ENCODE measurements at regions not wholly inside any gene's neighbourhood (a gene's known extent, or its start where the extent isn't known, plus 50 kb on each side); places are given as distances from the start of the nearest gene placed in this dataset.

DNA sequence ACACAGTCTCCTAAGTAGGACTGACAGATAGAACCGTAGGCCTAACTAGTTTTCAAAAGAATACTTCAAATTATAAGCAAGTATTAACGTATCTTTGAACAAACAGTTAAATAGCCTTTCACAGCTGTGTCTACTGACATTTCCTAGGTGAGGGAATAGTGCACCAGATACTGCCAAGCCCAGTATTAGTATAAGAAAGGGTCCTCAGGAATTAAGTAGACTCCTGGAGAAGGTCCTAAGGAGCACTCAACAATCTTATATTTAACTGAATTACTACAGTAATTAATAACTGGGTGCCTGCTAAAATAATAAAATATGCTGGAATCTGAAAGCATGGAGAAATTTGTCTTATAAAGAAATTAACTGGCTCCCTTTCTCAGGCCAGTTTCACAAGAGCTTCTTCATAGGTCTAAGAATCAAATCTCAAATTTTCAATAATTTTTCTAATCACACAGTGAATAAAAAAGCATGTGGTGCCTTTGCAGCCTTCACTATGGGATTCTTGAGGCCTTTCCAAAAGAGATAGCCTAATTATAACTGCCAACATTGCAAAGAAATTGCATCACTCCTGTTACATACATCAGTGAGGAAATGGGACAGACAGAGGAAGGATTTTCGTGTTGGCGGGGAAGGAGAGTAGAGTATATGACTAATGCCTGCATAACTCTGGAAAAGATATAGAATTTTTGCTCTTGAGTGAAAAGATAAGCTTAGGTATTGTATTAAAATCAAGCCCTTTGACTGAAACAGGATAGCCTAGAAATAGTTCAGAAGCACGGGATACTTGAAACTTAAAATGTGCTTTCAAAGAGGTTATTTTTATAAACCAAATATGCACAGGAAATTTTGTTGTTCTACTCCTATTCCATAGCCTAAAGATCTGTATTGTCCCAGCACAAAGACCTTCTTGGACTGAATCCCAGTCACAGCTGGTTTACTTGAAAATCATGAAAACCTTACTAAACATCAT is 228.6 kb upstream of the STK17B start:
- peak; percentile 97 for DNase-seq

GRCh38 chr2:196403471-196403870 is 232.1 kb upstream of the STK17B start:
- DNase-seq = peak; percentile 77

DNA sequence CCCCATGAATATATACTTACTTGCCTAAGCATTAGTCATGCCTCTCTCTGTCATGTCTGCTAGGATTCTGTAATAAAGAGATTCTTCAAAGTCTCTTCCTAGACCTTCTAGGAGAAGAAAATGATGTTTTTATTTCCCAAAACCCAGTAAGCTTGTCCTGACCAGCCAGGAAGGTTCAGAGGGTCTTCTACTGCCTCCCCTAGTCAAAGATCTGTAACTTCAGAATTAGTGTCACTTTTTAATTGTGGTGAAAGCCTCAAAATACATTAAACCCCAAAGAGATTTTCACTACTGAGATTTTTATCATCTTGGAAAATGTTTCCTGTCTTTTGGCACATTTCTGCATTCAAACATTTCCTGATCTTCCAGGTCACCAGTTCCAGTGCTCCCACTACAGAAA is 232.9 kb upstream of the STK17B start:
- DNase-seq = peak; percentile 23

- DNase-seq = no peak
Measured at GRCh38 chr2:196407675-196408264, 231.7 kb upstream of the CCDC150 start.

GRCh38 chr2:196409376-196409775 is 230.1 kb upstream of the CCDC150 start:
- DNase-seq = no peak

DNA sequence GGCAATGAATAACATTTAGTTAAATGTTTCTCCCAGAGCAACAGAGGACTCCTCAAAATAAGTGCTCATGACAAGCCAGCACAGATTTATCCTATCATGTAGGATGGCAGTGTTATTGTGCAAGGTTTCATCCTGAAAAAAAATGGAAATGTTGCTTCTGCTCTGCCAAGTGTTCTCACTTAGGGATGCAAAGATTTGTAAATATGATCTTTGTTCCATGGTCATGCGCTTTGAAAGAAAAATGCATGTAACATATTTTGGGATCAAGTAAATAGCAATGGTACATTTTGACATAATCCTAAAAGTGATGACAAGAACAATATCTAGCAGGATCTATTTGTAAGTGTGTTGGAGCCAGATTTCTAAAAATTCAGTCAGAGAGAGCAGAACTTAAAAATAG is 229.5 kb upstream of the CCDC150 start:
- DNase-seq = no peak

- no peak for DNase-seq
Measured at GRCh38 chr2:196413821-196414274, 225.7 kb upstream of the CCDC150 start.

DNA sequence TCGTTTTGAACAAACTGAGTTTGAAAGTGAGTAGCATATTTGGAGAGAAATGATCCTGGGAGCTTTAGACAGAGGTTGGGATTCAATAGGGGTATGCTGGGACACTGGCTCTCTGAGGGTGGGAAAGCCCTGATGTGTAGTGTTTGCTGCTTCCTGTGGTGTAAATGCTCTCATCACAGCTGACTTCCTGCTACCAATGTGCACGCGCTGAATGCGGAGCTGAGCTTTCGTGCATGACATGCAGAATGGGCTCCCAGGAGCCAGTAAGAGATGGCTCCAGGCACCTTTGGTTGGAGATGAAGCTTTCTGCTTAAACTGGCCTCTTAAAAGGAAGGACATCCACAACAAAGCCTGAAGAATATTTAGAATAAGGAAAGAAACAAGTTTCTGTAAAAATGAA is 224.1 kb upstream of the CCDC150 start:
- DNase-seq = no peak

GRCh38 chr2:196420143-196420542 is 219.4 kb upstream of the CCDC150 start:
- DNase-seq = no peak

GRCh38 chr2:196421880-196422279 is 217.6 kb upstream of the CCDC150 start:
- no peak for DNase-seq

GRCh38 chr2:196422361-196422760 is 217.2 kb upstream of the CCDC150 start:
- no peak for DNase-seq

- no peak for DNase-seq
Measured at GRCh38 chr2:196426122-196426521, 213.4 kb upstream of the CCDC150 start.

DNA sequence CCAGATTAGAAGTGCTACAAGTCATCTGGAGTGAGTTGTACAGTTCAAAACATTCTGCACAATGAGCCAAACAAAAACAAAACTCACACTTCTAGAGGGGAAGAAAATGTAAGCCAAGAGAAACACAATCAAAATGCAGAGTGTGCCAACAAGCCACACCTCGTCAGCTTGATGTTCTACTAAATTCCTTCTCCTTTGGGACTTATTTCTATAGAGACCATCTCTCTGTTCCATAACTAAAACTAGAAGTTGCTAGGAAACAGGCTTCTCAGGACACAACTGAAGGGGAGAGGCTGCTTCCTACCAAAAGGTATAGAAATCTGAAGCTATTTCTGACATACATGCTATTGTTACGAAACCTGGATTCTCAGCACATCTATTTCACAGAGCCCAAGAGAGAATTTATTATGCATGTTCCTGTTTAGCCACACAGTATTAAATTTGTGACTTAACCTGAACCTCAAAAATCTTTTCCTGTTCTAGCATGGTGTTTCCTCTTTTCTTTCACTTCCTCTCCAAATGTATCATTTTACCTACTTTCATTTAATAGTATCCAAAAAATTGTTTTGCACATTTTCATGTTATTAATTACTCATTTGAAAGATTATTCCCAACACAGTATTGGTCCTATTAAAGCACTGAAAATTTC is 211.4 kb upstream of the CCDC150 start:
- no peak for DNase-seq

GRCh38 chr2:196431076-196431475 is 208.4 kb upstream of the CCDC150 start:
- DNase-seq = no peak

DNA sequence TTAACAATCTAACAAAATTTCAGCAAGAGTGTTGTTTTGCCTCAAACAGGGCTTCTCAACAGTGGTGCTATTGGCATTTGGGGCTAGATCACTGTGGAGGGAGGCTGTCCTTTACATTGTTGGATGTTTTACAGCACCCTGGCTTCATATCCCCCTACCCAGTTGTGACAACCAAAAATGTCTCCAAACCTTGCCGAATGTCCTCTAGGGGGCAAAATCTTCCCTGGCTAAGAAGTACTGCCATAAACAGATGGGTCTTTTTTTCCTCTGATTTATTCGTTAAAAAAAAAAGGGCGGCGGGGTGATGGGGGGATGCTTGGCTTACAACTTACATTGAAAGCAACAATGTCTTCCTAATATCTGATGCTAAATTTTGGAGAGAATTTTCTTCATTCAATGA is 207.6 kb upstream of the CCDC150 start:
- peak; percentile 14 for DNase-seq

GRCh38 chr2:196433116-196433515 is 206.4 kb upstream of the CCDC150 start:
- no peak for DNase-seq

GRCh38 chr2:196434217-196434616 is 205.3 kb upstream of the CCDC150 start:
- no peak for DNase-seq

DNA sequence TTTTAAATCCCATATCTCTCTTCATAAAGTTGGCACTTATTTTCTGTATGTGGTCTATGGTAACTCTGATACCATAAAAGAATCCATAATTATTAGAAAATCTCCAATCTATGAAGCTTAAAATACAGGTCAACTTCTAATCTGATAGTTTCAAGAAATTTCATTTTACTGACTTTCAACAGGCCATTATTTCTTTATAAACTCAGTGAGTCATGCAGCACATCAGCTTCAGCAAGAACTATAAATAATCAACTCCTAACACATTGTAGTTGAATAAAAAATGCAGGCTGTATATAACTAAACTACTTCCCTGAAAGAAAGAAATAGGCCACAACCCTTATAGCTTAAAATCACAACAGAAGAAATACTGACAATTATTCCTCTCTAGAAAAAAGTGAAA is 204.3 kb upstream of the CCDC150 start:
- DNase-seq = peak; percentile 10

- DNase-seq = no peak
Measured at GRCh38 chr2:196437626-196438025, 201.9 kb upstream of the CCDC150 start.

DNA sequence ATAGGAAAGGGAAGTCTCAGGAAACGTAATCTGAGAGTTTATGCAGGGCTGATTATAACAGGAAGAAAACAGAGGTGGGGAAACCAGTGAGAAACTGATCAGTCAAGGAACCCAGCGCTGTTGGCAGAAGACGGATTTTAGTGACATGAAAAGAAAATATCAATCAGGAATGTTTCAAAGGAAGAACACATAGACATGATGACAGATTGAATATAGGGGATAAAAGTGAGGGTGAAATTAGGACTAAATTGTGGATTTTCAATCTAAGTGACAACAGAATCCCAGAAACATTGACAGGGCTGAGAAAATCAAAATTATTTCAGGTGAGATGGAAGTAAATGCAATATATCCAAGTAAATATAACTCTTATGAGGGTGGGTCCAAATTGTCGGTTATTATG is 199.8 kb upstream of the CCDC150 start:
- no peak for DNase-seq

- no peak for DNase-seq
Measured at GRCh38 chr2:196440413-196440812, 199.1 kb upstream of the CCDC150 start.

GRCh38 chr2:196441527-196441926 is 198.0 kb upstream of the CCDC150 start:
- DNase-seq = no peak

DNA sequence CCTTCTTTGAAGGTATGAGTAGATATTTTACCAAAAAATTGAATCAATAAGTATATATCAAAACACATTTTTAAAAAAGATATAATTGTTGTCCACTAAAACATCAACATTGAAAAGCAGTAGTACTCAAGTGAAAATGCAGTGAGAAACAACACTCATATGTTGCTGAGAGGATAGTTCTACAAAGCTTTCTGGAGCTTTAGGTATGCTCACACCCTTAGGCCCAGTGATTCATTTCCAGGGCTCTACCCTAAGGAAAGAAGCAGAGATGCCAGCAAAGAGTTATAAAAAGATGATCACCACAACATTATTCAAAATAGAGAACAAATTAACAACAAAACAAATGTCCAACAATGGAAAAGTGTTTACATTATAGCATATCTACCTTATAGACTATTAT is 197.3 kb upstream of the CCDC150 start:
- DNase-seq = no peak

DNA sequence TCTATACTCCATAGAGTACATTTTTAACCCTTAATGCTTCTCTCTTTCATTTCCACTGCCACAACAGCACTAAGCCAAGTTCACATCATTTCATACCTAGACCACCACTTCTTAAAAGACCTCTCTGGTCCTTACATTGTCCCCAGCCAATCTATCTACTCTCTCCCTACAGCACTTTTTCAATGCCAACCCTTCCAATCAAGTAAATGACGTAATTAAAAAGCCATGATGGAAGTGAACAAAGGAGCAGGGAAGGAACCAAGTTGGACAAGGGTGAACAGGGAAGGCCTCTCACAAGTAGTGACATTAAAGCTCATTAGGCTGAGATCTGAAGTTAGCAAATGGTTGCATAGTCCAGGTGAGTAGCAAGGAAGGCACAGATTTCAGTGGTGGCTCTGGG is 195.1 kb upstream of the CCDC150 start:
- no peak for DNase-seq

Measured in fibroblast of skin of right quadriceps (primary cell).